Stimulated activated CD8-positive, alpha-beta memory T cell treated with anti-CD3 and anti-CD28 coated beads, Interleukin-12 subunit alpha, Interleukin-12 subunit beta, amount 100 ng/mL, for 4 hours (primary cell): ENCODE measurements at regions not wholly inside any gene's neighbourhood (a gene's known extent, or its start where the extent isn't known, plus 50 kb on each side); places are given as distances from the start of the nearest gene placed in this dataset.
A peak's percentile ranks its signal among the peaks of the same experiment; 100 is the strongest.

ENCODE experiments used
- DNase-seq: peaks from one replicate; pipeline ENCODE4 v3.0.0-alpha.2; 2020; ENCODE audit warnings: low read depth

DNA sequence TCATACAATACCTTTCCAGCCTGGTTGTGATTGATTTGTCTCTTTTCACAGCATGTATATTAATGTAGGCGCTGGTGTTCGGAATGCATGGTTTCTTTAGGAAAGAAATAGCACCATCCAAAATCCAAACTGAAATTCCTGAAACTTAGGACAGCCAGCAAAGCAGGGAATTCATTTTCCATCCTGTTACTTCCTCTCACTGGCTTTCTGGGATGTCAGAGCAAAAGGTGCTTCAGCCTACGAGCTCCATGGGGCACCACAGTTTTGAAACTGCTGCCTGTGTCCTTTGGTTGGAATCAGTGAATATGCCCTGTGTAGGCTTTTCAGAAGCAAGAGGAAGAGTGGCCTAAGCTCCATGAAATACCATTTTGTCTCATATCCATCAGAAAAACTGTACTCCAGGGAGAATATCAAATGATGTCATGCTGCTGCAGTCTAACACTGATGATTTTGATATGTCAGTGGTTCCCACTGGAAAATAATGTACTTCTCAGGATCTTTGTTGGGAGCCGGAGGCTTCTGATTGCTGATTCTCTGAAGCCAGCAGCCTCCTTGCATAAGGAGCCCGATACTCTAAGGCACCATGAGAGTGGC is 117.8 kb upstream of the SERP2 start:
- DNase-seq, result no peak

DNA sequence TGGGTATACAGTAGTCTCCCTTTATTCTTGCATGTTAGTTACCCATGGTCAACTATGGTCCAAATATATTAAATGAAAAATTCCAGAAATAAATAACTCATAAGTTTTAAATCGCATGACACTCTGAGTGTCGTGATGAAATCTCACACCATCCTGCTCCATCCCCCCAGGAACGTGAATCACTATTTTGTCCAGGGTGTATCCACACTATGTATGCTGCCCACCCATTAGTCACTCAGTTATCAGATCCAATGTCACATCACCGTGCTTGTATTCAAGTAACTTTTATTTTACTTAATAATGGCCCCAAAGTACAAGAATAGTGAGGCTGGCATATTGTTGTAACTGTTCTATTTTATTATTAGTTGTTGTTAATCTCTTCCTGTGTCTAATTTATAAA is 115.8 kb upstream of the SERP2 start:
- DNase-seq, result no peak

DNA sequence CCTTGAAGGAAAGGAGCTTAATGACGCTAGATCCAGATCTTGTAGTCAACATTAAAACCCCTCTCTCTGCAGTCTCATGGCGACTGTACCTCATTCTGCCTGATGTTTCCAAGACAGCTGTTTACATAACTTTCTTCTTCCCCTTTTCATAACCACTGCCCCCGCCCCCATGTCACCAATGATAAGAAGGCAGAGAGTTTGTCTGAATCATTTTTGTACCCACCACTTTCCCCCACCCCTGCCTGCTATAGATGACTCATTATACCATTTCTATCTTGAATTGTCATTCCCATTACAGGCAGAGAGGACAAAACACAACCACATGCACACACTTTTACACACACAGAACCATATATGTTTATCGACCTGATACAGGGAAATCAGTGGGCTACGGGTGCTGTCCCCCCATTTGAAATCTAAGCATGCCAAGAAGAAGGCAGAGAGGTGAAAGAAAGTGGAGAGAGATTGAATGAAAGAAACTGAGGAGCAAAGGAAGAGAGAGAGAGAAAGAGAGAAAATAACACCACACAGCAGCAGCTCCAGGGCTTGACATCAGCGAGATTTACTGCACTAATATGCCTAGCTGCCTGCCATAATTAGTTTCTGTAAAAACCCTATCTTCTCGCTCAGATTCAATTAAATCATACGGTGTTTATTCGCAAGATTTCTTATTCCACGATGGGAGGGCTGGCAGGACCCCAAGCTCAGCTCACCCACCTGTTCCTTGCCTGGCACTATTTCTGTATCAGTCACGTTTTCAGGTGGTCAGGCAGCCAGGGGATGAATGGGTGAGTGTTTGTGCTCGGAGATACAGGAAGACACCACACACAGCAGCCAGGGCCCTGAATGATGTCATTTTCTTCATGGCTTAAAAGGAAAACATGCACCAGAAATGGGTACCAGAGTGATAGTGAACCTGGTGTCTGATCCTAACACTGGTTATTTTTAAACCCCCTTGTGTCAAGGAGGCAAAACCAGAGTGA is 114.3 kb upstream of the SERP2 start:
- peak; percentile 55 for DNase-seq

DNA sequence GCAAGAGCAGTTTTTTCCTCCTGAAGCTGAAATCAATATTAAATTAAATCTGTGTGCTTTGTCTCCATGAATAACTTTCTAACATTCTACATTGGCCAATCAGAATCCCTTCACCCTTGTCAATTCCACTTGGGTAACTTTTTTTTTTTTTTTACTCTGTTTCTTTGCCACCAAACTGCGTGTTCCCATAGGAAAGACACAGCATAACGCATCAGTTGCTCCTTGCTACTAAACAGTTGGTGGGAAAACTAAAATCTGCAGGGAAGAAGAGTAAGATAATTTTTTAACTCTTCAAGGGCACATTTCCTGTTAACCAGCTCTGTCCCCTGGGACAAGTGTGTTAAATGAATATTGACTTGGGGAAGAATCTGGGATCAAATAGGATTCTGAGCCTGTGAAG is 113.3 kb upstream of the SERP2 start:
- DNase-seq, result no peak

DNA sequence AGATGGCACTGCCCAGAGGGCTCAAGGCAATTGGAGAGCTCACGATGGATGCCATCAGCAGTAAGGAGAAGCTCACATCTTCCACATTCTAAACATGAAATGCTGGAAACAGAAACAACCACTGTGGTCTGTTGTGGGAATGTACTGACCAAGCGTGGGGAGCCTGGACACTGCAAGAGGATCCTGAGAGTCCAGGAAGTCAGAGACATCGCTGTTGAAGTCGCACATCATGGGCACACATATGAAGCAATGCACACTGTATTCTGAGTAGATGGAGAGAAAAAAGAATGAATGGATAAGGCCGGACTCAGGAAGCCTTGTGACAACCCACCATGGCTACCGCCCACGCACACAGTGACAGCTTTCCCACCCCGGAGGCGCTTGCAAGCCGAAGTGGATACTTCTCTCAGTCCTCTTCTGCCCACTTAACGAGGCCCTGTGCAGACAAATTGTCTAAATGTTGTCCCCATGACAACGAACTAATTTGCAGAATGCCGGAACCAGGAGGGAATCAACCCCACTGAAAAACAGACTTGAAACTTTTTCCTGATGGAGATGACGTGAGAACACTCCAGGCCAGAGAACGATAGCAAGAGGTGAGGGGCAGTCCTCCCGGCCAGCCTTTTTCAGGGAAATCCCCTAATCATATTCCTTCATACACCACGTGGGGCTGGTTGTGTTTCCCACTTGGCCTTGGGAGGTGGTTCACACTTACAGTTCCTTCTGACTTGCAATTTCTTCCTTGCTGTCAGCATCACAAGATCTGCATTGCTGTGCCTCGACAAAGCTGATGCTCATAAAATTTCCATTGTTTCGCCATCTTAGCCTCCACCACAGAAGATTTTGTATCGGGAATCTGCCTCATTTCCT is 109.6 kb upstream of the SERP2 start:
- no peak for DNase-seq

DNA sequence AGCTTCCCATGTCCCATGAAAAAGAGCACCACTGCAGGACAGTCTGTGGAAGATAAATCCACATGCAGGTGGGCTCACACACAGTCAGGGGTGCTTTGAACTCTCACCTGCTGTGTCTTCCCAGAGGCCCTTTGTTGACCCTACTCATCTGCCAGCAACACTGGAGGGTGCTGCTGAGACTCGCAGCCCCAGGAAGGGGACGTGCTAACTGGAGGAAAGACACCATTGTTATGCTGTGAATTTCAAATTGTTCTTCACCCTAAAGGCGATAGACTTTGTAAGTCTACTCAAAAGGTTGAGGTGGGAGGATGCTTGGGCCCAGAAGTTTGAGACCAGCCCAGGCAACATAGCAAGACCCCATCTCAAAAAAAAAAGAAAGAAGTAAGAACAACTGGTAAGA is 107.3 kb upstream of the SERP2 start:
- DNase-seq, result no peak

DNA sequence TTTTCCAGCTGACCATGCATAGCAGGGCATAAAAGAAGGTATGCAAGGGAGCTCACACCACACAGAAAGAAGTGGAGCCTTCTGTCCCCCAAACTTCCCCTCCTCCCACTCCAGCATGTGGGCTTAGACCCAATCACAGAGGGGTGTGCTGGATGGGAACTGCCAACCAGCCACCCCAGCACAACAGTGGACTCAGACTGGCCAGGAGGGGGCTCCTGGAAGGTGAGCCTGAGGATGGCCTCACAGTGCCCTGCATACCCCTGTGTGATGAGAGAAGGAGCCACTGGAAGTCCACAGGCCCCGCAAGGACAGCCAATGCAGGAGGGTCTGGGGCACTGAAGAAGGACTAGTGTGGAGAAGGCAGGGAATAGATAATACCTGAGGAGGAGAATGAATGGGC is 106.9 kb upstream of the SERP2 start:
- DNase-seq, result no peak

DNA sequence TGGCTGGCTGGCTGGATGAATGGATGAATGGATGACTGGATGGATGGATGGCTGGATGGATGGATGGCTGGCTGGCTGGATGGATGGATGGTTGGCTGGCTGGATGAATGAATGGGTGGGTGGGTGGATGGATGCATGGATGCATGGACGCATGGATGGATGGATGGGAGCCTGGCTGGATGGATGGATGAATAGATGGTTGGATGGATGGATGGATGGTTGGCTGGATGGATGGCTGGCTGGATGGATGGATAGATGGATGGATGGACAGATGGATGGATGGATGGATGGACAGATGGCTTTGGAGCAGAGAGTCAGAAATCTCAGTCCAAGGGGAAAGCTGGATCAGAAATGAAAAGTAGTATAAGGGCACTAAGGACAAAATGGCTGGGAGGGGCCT is 106.4 kb upstream of the SERP2 start:
- no peak for DNase-seq

DNA sequence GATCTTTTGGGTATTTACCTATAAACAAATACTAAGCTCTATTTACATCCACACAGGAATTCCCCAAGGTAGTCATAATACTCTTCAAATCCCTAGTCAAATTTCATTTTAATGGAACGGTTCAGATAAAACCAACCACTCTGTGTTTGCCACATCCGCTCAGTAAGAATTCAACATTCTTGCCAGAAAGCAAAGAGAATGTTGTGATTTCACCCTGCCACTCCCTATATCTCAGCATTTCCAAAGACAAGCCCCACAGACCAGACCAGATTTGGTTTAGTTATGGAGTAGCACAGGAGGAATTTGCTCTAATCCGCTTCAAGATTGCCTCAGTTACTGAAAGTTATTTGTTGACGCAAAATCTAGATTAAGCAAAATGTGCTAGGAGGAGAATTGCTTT is 105.6 kb upstream of the SERP2 start:
- no peak for DNase-seq

DNA sequence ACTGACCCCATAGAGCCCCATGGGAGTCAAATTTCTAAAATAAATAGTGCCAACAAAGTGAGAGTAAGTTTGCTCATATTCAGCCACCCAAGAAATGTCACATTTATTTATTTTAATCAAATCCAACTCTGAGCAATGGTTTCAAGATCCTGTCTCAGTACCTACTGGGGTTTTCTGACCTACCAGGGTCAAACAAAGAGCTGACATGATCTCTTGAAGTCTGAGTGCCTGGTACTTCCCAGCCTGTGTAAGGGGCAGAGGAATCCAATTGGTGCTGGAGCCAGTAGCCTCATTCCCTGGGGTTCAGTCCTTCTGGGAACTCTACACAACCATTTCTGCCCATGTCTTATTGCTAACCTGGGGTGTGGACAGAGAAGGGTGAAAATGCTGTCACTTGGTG is 104.6 kb upstream of the SERP2 start:
- DNase-seq, result no peak

DNA sequence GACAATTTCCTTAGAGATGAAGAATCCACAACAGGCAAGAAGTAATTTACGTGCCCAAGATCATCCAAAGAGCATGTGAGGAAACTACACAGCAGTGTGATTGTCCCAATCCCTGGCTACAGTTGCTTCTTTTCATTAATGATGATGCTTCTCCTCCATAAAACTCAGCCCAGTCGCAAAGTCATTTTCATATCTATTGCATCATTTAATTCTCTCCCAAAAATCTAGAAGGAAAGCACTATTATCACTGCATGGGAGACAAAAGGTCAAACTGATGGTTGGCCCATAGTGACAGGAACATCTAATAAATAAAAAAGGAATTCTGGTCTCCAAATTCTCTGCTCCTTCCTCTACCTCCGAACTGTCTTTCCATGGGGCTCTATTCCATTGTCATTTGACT is 103.5 kb upstream of the SERP2 start:
- DNase-seq, result no peak

DNA sequence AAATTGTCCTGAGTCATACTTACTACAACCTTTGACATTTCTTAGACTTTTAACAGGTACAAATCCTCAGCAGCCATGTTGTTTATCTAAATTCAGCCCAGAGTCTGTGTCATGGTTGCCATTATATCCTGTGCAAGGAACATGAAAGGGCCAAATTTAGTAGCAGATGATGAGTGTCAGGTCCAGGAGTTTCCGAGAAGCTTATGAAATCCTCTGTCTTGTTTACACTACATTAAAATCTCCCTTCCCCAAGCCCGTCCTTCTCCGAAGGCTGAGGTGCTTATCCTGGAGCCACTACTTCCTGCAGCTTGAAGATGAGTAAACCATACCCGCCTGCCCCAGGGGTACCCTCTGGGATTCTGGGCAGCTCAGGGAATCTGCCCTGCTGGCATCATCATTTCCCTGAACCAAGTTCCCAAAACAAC is 102.6 kb upstream of the SERP2 start:
- no peak for DNase-seq

DNA sequence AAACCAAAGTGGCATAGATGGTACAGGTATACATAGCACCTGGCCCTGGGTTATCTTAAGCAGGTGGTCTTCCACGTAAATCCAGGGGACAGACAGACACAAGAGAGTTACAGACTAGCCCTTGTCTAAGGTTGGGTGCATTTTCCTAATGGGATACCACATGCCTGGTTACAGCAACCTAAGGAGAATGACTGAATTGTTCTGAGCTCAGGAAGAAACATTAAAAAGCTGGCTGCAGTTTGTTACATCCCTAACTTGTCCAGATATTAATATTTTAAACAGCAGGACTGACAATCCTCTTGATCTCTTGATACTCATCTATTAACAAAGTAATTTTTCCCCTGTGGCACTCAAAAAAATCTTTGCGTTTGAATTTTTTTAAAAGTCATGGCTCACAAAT is 102.2 kb upstream of the SERP2 start:
- no peak for DNase-seq

DNA sequence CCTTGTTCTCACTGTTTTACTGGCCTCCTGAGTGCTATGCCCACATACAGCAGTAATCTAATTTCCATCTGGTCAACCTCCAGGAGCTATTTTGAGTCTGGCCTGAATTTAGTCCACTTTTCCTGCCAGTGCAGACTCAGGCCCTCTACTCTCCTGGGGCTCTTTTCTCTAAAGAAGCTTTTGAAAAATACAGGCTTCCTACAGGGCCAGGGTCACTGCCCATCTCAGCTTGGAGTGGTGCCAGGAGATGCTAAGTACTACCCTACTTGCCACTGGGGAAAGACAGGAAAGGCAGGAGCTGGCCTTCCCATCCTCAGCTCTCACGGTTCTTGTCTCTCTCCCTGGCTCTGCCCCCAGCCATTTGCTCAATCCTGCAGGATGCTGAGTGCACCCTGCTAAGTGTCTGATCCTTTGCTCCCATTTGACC is 101.7 kb upstream of the SERP2 start:
- DNase-seq, result no peak

DNA sequence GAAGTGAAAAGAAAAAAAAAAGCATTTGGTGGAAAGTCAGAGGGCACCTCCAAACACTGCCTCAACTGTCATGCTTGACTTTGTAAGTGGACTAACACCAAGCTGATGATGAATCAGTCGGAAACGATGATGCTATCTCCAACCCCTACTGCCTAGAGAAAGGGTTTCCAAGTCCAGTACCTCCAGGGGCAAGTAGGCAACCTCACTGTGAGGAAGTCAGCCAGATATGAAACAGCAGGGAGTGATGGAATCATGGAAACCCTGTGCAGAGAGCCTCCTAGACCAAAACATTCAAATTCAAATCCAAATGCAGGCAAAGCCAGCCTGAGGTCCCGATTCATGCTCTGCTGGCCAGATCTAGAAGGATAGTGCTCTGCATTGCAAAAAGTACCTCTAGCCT is 100.9 kb upstream of the SERP2 start:
- no peak for DNase-seq

DNA sequence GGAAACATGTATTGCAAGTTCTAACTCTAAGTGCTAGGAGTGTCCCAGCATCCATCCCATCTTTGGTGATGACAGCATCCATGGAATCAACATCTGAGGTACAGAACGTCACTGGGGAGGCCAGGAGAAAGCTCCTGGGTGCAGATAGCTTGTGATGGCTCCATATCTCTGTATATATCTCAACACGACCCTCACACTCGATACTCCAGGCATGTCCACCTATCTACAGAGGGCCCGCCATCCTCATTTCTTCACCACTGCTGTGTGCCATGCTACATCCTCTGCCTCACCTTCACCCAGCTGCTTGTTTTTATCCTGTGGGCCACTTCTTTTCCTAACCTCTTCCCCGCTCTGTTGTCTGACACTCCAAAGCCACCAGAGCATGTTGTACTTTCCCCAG is 100.4 kb upstream of the SERP2 start:
- no peak for DNase-seq

DNA sequence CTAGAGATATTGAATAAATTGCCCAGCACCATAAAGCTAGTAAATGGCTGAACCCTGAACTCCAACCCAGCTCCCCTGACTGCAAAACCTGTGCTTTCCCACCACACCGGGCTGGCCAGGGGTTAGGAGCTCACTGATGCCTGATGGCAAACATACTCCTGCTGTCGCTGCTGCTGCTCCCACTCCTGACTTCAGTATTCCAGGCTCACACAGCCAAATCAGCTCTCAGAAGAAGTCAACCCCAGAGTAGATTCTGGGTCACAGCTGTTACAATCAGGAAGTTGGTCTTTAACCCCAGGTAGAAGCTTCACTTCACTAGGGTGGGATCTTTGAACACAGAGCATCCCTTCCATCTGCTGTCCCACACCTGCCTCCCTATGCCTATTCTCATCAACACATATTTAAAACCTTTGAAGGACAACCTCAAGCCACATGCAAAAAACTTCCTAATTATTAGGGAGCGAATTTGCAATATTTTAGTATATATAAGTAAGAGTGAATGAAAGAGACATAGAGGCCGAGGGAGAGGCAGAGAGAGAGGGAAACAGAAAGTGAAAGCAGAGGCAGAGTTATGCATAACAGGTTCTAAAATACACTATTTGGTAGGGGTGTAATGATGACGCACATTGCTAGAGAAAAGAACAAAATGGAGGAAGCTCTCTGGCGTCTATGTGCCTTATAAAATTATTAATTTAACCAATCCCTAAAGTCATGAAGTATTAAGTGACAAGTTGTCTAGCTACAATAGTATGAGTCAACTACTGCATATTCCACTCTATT is 99.4 kb upstream of the SERP2 start:
- DNase-seq, result no peak

DNA sequence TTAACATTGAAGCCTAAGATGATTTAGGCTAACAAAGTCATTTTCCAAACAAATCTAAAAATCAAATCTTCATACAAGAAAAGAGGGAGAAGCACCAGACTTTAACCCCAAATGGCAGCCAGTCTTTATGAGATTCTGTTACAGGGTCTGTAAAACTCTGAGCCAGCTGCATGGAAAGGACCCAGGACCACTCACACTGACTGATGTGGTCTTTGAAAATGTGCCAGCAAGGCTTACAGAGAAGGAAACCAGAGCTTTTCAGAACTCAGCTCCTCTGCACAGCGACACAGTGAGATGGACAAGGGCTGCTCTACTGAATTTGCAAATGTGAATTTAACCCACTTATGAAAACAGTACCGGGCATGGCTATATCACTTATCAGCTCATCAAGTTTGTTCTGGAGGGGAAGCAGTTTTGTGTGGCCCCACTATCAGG is 98.8 kb upstream of the SERP2 start:
- no peak for DNase-seq

DNA sequence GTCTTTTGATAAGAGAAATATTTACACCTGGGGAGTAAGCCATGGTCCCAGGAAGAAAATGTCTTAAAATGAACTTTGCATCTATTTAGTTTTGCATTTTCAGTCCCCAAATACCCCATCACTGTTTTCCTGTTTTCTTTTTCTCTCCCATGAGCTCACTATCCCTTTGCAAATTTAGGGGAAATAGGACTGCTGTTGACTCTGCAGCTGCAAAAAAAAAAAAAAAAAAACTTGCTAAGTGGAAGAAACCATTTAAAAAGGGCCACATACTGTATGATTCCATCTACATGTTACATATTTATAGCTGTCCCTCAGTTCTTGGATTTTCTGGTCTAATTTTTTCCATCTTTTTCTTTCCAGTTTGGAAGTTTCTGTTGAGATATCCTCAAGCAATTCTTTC is 98.2 kb upstream of the SERP2 start:
- DNase-seq, result no peak

DNA sequence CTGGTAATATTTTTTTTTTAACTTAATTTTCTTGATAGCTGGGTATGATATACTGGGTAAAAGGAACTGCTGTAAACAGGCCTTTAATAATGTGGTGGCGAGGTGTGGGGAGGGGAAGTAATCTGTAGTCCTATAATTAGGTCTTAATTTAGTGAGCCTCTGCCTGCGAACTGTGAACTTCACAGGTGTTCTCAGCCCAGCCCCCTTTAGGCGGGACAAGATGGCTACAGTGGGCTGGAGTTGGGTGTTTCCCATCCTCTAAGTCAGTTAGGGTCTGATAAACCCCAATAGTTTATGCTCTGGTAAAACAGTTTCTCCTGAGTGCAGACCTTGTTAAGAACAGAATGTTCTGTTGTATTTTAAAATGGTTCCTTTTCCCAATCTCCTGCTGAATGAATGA is 97.6 kb upstream of the SERP2 start:
- DNase-seq, result no peak

DNA sequence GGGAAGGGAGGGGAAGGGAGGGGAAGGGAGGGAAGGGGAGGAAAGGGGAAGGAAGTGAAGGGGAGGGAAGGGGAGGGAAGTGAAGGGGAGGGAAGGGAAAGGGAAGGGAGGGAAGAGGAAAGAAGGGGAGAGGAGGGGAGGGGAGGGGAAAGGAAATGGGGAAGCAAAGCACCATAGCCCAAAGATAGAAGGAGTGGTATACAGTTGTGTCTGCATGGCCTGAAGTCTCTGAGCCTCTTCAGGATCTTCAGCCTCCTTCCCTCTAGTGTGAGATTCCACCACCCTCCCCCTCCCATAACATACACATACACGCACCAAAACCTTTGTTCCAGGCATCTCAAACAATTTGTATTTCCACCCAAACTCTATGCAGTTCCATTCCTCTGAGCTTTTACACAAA is 96.2 kb upstream of the SERP2 start:
- no peak for DNase-seq

DNA sequence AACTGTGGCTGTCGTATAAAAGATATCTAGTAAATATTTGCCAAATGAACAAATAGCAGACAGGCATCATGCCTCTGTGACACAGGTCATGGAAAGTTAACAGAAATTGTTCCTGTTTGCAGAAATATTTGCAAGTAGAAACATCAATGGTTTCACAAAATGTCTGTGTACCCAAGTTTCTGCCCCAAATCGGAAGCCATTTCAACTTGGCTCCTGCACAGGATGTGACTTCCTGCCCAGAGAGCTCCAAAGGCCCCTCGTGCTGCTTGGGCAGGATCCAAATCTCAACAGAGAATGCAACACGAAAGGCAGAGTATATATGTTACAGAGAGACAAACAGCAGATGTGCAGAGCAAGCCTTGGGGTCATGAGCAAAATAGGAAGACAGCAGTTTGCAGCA is 95.5 kb upstream of the SERP2 start:
- DNase-seq, result no peak
